ENCODE measurements at regions not wholly inside any gene's neighbourhood (a gene's known extent, or its start where the extent isn't known, plus 50 kb on each side); places are given as distances from the start of the nearest gene placed in this dataset.

- Histone ChIP-seq H3K4me3 (ENCODE audit: low read length, poor library complexity, severe bottlenecking) (no peak overlapping the region), H3K9me3 (ENCODE audit: insufficient read depth, low read depth, low read length) (peaks cover 10% of the 10 kb centered on the region; the same call in 1 of the 2 replicates), H3K4me2 (ENCODE audit: low read depth, low read length, poor library complexity, severe bottlenecking) (no peak overlapping the region), H2AFZ (ENCODE audit: low read length) (no peak overlapping the region), H3K79me2 (ENCODE audit: insufficient read depth, low read length) (no peaks in the 10 kb centered on the region), H3K36me3 (ENCODE audit: insufficient read depth, low read length) (no peaks in the 10 kb centered on the region), H3K27me3 (ENCODE audit: insufficient read depth, low read length, poor library complexity, severe bottlenecking) (no peaks in the 10 kb centered on the region), H3K4me1 (ENCODE audit: insufficient read depth, low read length, poor library complexity, severe bottlenecking) (no peaks in the 10 kb centered on the region), H4K20me1 (ENCODE audit: insufficient read depth, low read length, poor library complexity, severe bottlenecking) (no peaks in the 10 kb centered on the region), H3F3A (ENCODE audit: low read depth) (no peaks in the 10 kb centered on the region), H3K9ac (ENCODE audit: low read depth, low read length, poor library complexity, severe bottlenecking) (no peak overlapping the region), H3K9me2 (replicated peaks; ENCODE audit: low read depth, low read length) (no peaks in the 10 kb centered on the region)
- TF ChIP-seq EZH2phosphoT487 (IDR thresholded peaks at IDR 0.05; ENCODE audit: borderline replicate concordance) = no peak
- TF ChIP-seq CTCF (conservative IDR thresholded peaks at IDR 0.05; ENCODE audit: low read length) = no peak
Measured at GRCh38 chrX:63475200-63475599, 124.1 kb upstream of the SPIN4 start.

GRCh38 chrX:63471004-63471403 is 119.9 kb upstream of the SPIN4 start:
- Histone ChIP-seq H3K36me3 (ENCODE audit: insufficient read depth, low read length) (no peaks in the 10 kb centered on the region), H3K4me3 (ENCODE audit: low read length, poor library complexity, severe bottlenecking) (no peak overlapping the region), H3K9me3 (ENCODE audit: insufficient read depth, low read depth, low read length) (peaks cover 10% of the 10 kb centered on the region; the same call in 1 of the 2 replicates), H2AFZ (ENCODE audit: low read length) (no peak overlapping the region), H3K9ac (ENCODE audit: low read depth, low read length, poor library complexity, severe bottlenecking) (no peak overlapping the region), H3K9me2 (replicated peaks; ENCODE audit: low read depth, low read length) (no peaks in the 10 kb centered on the region), H4K20me1 (ENCODE audit: insufficient read depth, low read length, poor library complexity, severe bottlenecking) (no peaks in the 10 kb centered on the region), H3K27me3 (ENCODE audit: insufficient read depth, low read length, poor library complexity, severe bottlenecking) (no peaks in the 10 kb centered on the region), H3K79me2 (ENCODE audit: insufficient read depth, low read length) (no peaks in the 10 kb centered on the region), H3K4me2 (ENCODE audit: low read depth, low read length, poor library complexity, severe bottlenecking) (no peak overlapping the region), H3K4me1 (ENCODE audit: insufficient read depth, low read length, poor library complexity, severe bottlenecking) (no peaks in the 10 kb centered on the region), H3F3A (ENCODE audit: low read depth) (no peaks in the 10 kb centered on the region)
- TF ChIP-seq CTCF (conservative IDR thresholded peaks at IDR 0.05; ENCODE audit: low read length) = no peak
- TF ChIP-seq EZH2phosphoT487 (IDR thresholded peaks at IDR 0.05; ENCODE audit: borderline replicate concordance) = no peak

GRCh38 chrX:63470506-63470905 is 119.4 kb upstream of the SPIN4 start:
- Histone ChIP-seq H2AFZ (ENCODE audit: low read length) (no peak overlapping the region), H3K4me3 (ENCODE audit: low read length, poor library complexity, severe bottlenecking) (no peak overlapping the region), H3K9me3 (ENCODE audit: insufficient read depth, low read depth, low read length) (peaks cover 6% of the 10 kb centered on the region; the same call in 1 of the 2 replicates), H3K27me3 (ENCODE audit: insufficient read depth, low read length, poor library complexity, severe bottlenecking) (no peaks in the 10 kb centered on the region), H3K9ac (ENCODE audit: low read depth, low read length, poor library complexity, severe bottlenecking) (no peak overlapping the region), H3K9me2 (replicated peaks; ENCODE audit: low read depth, low read length) (no peaks in the 10 kb centered on the region), H3K36me3 (ENCODE audit: insufficient read depth, low read length) (no peaks in the 10 kb centered on the region), H4K20me1 (ENCODE audit: insufficient read depth, low read length, poor library complexity, severe bottlenecking) (no peaks in the 10 kb centered on the region), H3K4me1 (ENCODE audit: insufficient read depth, low read length, poor library complexity, severe bottlenecking) (no peaks in the 10 kb centered on the region), H3F3A (ENCODE audit: low read depth) (no peaks in the 10 kb centered on the region), H3K79me2 (ENCODE audit: insufficient read depth, low read length) (no peaks in the 10 kb centered on the region), H3K4me2 (ENCODE audit: low read depth, low read length, poor library complexity, severe bottlenecking) (no peak overlapping the region)
- no peak for TF ChIP-seq EZH2phosphoT487 (IDR thresholded peaks at IDR 0.05; ENCODE audit: borderline replicate concordance)
- TF ChIP-seq CTCF (conservative IDR thresholded peaks at IDR 0.05; ENCODE audit: low read length) = no peak
